ENCODE measurements at regions not wholly inside any gene's neighbourhood (a gene's known extent, or its start where the extent isn't known, plus 50 kb on each side); places are given as distances from the start of the nearest gene placed in this dataset.

DNA sequence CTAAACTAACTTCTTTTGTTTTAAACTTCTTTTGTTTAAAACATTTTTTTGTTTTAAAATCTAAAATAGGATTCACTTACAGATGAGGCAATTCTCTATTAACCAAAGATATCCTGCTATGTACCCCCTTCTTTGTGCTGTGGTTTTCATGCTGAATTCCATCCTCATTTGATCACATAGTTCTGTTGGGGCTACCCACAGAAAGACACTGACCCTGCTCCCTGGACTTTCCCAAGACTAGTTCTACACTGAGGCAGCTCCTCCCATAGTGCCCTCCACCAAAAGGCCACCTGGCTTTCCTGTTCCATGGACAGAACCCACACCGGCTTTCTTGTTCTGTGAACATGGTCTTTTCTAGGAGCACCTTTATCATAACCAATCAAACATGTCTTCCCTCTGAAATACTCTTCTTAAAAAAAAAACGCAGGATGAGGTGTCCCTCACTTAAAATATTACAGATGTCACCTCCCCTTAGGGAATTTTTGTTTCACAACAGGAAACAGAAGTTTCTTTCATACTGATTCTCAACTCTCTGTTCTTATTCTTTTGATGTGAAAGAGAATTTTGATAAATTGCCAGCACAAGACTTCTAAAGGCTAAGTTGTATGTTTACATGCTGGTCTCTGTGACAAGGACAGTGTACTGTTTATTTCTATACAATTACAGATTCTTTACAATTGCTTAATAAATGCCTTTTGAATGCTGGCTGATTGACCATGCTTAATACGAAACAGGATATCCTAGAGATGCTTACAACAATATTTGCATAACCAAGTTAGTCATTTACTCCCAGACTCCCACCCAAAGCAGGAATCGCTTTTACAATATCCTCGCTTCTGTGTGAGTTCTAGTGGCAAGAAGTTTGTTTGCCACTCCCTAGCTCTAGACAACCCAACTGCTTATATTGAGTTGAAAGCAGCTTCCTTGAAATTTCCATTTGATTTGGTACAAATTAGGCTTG, 300.4 kb downstream of the DTWD2 start:
- dilution Hi-C loops (cut with MboI; ENCODE audit: extremely low pct_ligation_motif_present, low sequenced_read_pairs) = no loop called here
- ChIA-PET POLR2A (no interaction called here), CTCF (no interaction called here)
- DNase-seq (ENCODE audit: low read depth, low spot score) (no peak), FAIRE-seq (no peak)
- Histone ChIP-seq H3K79me2 (ENCODE audit: control insufficient read depth, insufficient read depth, low read length) (no peaks in the 10 kb centered on the region), H3K36me3 (ENCODE audit: control insufficient read depth in 2 of 2, extremely low read depth in 1 of 2, insufficient read depth in 2 of 2, low read length in 2 of 2) (no peaks in the 10 kb centered on the region), H3K9me3 (replicated peaks; ENCODE audit: control insufficient read depth, insufficient read depth, low read length) (peaks cover 2% of the 10 kb centered on the region), H3K27ac (ENCODE audit: insufficient read depth, low read depth, low read length) (no peak overlapping the region), H3K9ac (replicated peaks; ENCODE audit: extremely low read depth, insufficient read depth, low read length) (no peak overlapping the region), H3K9me1 (replicated peaks; ENCODE audit: control insufficient read depth, extremely low read depth, insufficient read depth, low read length) (no peaks in the 10 kb centered on the region), H2AFZ (ENCODE audit: low read depth, low read length) (no peak overlapping the region), H3K4me3 (replicated peaks in 1 of 3; ENCODE audit: insufficient read depth in 1 of 3, low read depth in 1 of 3, low read length in 3 of 3) (no peak overlapping the region), H3K4me1 (ENCODE audit: control insufficient read depth, extremely low read depth, insufficient read depth, low read length) (no peaks in the 10 kb centered on the region), H4K20me1 (replicated peaks; ENCODE audit: control insufficient read depth, extremely low read depth, insufficient read depth, low read length) (no peaks in the 10 kb centered on the region), H3K4me2 (ENCODE audit: insufficient read depth, low read length) (no peak overlapping the region), H3K27me3 (ENCODE audit: control insufficient read depth in 2 of 2, insufficient read depth in 2 of 2, low read length in 2 of 2) (no peaks in the 10 kb centered on the region)
- intact Hi-C loops (cut with micrococcal nuclease) = no loop called here
- no peak for TF ChIP-seq POLR2A (IDR thresholded peaks at IDR 0.05; ENCODE audit: low read depth, low read length)
- TF ChIP-seq CTCF (IDR thresholded peaks at IDR 0.05; ENCODE audit: extremely low read depth in 1 of 2, insufficient read depth in 1 of 2, low read depth in 1 of 2, low read length in 2 of 2) = no peak
- no peak for TF ChIP-seq GATA2 (IDR thresholded peaks at IDR 0.05; ENCODE audit: insufficient read depth, insufficient read length, low read depth, low read length)
- TF ChIP-seq EZH2 (IDR thresholded peaks at IDR 0.05; ENCODE audit: borderline replicate concordance, low read depth, low read length, severe bottlenecking) = no peak
- no peak for TF ChIP-seq JUN (IDR thresholded peaks at IDR 0.05; ENCODE audit: borderline replicate concordance, insufficient read depth, insufficient read length, low read depth)
- no peak for TF ChIP-seq FOS (IDR thresholded peaks at IDR 0.05; ENCODE audit: borderline replicate concordance, insufficient read depth, low read length)
- TF ChIP-seq, protein P1, sequence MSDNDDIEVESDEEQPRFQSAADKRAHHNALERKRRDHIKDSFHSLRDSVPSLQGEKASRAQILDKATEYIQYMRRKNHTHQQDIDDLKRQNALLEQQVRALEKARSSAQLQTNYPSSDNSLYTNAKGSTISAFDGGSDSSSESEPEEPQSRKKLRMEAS (IDR thresholded peaks at IDR 0.05; ENCODE audit: insufficient read depth, insufficient read length) = no peak
- TF ChIP-seq POLR2AphosphoS5 (IDR thresholded peaks at IDR 0.05; ENCODE audit: insufficient read depth, low read depth, low read length) = no peak
- no peak for TF ChIP-seq MYC (IDR thresholded peaks at IDR 0.05; ENCODE audit: low read depth, low read length)
- no TSS peak for BruUV-seq (replicated peaks)
